ENCODE measurements at regions not wholly inside any gene's neighbourhood (a gene's known extent, or its start where the extent isn't known, plus 50 kb on each side); places are given as distances from the start of the nearest gene placed in this dataset.

DNA sequence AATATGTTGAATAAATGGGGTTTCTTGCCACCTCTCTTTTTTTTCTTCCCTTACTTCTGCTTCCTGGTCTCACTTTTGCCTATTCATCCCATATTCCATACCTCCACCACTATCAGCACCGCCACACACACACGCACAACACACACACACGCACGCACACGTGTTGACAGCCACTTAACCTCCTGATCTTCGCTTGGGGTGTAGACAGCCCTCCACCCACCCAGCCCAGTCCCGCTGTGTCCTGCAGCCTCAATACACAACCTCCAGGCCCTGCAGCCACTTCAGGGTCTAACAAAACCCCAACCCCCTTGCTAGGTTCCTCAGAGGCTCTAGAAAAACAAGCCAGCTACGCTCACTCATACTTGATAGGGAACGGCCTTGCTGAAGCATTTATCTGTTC lies 72.3 kb downstream of the LINC00237 start:
- DNase-seq, result no peak

DNA sequence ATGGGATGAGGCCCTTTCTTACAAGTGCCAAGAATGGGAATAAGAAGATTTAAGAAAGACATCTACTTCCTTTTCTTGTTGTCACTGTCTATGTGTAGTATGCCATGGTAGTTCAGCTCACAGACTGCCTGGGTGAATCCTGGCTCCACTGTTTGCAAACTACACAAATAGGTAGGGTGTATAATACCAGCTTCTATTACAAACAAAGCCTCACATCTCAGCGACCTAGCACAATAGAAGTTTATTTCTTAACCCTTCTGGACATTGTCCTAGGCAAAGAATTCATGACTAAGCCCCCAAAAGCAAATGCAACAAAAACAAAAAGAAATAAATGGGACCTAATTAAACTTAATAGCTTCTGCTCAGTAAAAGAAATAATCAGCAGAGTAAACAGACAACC lies 74.5 kb downstream of the LINC00237 start:
- no peak for DNase-seq

DNA sequence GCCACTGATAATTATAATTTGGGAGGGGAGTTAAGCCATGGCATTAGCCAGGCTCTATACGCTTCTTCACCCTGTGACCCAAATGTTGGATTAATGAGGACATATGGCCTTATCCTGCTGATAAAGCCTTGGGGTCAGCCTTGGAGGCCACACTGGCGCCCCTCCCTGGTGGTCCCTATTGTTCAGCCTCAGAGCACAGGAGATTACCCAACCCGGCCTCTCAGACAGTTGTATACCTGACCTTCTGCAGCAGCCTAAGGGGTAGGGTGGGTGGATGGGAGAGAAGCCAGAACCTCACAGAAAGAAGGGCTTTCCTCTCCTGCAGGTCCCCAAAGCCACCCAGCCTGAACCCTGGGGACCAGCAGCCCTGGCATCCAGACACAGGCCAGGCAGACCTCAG lies 76.8 kb downstream of the LINC00237 start:
- no peak for DNase-seq

DNA sequence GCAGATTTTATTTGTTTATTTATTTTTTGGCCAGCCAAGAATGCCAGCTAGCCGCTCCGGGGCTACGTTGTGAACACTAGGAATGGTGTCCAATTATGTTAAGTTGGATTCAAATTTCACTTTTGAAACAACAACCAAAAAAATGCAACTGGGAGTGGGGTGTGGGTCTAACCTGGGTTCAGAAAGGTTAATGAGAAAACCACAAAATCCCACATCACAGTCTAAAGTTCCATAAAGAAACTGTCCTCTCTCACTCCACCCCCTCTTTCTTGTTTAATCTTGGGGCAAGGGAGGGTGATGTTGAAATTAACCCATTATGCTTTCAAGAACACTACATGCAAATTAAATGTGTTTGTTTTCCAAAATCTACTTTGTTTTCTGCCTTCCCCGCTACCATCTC lies 77.2 kb downstream of the LINC00237 start:
- DNase-seq, result no peak

DNA sequence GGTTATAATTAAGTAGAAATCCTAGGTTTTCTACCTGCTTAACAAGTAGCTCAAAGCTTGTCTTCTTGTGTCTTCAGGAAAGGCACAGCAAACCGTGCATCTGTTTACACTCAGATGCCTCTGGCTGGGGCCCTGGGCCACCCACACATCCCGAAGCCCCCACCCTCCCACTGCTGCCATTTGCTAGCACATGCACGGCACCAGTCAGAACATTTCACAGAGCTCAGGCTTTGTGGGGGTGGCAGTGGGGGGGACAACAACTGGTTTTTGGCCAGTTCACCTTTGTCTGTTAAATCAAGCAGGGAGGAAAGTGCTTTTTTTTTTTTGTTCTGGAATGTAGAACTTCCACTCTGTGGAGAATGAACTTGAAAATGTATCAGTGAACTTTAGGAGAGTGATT lies 77.7 kb downstream of the LINC00237 start:
- DNase-seq, result no peak

DNA sequence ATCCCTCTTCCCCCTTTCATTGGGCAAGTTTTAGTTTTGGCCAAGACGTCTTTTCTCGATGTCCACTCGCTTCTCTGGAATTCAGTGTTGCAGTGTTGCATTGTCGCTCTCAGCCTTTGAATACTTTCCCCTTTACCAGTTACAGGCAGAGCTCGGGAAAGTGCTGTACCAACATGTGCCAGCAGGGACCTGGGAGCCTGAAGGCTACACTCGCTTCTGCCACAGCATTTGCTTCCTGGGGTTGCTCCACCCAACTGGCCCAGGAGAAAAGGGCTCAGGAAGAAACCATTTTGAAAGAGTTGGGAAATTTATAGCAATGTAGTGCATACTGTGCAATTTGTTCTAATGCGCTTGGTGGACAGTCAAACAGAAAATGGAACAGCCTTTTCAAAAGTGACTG lies 78.6 kb downstream of the LINC00237 start:
- DNase-seq, result no peak

DNA sequence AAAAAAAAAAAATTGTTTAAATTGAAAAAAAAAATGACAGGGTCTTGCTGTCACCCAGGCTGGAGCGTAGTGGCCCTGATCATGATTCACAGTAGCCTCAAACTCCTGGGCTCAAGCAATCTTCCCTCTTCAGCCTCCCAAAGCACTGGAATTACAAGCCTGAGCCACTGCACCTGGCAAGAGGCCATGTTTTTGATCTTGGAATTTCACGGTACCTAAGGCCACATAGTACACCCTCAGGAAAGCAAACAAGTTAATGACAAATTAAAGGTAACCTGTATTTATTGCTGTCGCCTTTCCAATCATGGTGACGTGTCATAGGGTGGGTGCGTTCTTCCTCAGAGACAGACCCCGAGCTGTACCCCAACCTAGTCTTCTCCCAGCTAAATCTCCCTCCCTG lies 79.2 kb downstream of the LINC00237 start:
- DNase-seq, result no peak

DNA sequence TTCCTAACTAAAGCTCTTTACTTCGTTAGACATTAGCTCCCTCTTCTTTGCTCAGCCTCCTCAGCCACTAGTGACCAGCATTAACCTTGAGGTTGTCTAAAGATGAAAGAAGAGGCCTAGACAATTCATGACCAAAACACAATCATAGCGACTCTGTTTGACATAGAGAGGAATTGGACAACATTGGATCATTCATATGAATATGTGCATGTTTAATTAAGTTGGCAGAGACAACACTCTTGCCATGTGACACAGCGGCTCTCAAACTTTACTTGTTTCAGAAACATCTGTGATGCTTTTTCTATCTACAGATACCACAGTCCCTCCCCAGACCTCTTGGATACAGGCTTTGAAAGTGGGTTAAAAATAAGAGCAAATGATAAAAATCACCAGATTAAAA lies 81.7 kb downstream of the LINC00237 start:
- no peak for DNase-seq

DNA sequence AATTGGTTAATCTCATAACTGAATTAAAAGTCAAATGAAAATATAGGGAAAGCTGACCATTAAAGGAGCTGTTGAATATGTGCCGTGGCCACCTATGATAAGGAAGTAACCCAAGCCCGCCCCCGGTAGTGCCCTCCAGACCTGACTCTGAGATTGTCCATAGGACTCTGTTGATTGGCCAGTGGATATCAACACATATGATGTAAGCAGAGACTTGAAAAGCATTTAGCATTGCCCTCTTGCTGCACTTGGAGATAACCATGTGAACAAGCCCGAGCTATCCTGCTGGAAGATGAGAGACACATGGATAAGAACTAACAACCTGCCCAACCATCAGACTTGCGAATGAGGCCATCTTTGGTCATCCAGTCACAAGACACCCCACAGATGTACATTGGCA lies 83.2 kb downstream of the LINC00237 start:
- no peak for DNase-seq

DNA sequence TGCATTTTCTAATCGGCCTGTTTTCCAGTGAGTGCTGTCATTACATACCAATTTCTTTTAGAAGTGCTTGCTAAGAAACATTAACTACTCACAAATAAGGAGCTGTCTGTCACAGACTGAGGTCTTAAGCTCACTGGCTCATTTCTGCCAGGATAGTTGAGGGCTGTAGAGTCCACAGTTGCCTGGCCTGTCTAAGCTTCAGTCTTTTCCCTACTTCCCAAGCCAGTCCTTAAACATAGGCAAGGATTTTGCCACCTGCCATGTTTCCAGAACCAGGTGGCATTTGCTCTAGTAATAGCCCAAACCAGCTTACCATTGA lies 84.7 kb downstream of the LINC00237 start:
- DNase-seq, result no peak

DNA sequence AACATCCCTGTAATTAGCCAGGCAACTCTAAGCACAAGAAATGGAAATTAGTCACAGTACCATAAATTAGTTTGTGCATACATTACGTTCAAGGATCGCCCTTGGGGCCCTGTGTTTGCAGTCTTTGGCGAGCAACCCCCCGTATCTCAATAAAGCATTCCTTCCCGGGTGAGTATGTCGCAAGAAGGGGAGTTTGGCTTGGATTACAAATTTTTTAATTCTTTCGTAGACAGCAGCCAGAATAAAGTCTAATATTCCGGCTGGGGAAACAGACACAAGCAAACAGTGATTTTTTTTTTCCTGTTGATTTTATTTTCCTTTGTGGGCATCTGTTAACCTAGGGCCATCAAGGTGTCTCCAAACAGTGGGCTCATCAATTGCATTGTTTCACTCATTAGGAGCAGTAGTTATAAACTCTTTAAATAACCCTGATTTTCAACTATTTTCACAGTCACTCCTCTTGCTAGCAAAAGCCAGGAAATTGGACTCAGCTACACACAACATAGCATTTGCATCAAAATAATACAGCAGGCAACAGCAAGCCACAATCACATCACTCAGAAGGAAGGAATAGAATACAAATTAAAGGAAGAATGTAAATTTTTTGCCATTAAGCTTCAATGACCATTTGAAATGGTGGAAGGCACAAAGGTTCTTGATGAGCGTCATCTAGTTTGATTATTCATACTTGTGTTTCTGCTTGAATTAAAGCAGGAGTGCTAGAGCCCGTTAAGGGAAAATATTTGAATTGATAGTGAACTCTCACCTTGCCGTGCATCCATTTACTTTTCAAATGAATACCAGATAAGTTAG lies 85.3 kb downstream of the LINC00237 start:
- DNase-seq, result no peak

DNA sequence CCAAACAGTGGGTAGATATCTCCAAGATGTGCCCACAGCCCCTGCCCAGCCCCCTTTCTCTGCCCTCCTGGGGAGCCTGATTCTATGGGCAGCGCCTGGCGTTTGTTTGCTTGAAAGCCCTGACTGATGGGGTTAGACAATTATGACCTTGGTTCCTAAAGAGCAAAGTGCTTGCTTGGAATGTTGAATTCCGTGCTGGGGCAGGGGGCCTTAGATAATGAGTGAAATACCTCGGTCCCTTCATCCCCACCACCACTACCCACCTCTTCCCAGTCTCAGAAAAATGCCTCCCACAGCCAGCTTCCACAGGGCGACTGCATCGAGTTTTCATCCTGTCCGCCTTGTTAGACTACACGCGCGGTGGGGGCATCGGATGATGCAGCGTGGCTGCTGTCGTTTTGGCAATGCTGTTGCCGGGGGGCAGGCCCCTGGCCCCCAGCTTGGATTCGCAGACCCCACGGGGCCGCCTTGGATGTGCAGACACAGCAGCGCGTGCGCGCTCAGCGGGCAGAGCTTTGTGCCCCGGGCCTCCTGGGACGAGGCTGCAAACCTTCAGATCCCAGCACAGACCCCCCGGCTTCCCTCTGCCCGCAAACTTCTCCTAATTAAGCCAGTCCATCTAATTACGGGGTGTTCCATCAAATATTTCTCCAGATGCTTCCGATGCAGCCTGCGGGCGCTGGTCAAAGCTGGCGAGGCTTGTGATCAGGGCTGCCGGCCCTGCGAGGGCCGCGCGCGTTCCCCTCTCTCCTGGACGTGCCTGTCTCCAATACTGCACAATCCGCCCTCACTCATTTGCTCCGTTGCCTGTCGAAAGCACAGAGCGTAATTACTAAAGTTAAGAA lies 86.1 kb downstream of the LINC00237 start:
- DNase-seq, result no peak

DNA sequence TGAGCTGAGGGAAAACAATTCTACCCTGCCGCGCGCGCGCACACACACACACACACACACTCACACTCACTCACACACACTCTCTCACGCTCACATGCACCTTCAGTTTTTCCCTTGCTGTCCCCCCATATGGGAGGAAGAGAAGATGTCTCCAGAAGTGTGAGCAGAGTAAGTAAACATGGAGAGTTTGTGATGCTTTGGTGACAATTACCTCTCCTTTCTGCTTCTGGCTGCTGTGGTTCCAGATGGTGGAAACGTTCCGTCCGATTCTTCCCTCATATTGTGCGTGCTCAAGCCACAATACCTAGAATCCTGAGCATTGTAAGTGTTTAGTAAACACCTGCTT lies 86.7 kb downstream of the LINC00237 start:
- no peak for DNase-seq

DNA sequence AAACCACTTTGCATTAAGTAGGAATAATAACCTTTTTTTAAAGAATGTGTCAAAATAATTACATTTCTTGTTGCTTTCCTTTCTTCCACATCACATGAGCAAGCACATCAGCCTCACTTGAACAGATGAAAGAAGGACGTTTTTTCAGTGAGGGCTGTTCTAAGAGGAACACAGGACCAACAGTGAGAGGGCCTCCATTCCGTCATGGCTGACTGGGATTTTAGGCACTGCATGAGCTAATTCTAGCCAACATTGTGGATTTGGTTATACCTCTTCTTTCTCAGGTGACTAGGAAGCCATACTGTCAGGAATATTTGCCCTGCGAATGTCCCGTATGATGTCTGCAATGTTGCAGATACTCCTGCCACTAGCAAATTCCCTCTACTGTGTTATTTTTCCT lies 87.6 kb downstream of the LINC00237 start:
- no peak for DNase-seq

DNA sequence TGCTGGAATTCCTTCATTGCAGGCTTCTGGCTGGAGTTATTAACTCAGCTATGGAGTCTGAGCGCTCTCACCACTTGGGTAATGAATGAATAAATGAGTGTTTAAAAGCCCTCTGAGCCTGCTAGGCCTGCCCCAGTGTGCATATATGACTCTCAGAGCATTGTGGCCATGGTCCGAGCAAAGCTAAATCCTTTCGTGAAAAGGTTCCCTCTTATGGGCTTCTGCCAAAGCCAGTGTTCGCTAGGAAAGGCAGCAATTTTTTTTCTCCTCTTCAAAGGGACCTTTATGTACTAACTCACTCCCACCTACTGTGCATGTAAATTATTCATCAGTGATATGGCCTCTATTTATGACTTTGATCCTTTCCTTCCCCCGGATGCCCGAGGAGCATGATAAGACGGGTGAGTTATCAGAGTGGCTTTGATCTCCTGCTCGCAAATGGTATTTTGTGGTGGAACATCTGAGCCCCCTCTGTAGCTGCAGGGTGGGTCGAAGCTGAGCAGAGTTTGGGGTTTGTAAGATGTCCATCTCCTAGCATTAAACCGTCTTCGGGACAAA lies 88.6 kb downstream of the LINC00237 start:
- DNase-seq, result no peak

DNA sequence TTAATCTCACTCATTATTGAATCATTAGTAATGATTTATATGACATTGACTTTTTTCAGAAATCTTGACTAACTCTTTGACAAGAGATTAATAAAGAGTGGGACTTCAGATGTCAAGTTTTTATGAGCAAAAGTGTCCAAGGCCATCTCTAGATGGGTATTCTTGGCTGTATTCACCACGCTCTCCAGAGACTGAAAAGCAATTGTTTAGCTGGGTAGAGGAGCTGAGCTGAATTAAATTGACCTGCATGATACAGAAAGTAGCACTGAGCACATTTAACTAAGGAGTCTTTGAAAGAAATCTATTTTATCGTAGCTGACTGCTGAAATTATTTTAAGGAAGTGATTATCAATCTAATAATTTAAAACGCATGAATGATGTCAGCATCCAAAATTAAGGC lies 89.4 kb downstream of the LINC00237 start:
- DNase-seq, result no peak

DNA sequence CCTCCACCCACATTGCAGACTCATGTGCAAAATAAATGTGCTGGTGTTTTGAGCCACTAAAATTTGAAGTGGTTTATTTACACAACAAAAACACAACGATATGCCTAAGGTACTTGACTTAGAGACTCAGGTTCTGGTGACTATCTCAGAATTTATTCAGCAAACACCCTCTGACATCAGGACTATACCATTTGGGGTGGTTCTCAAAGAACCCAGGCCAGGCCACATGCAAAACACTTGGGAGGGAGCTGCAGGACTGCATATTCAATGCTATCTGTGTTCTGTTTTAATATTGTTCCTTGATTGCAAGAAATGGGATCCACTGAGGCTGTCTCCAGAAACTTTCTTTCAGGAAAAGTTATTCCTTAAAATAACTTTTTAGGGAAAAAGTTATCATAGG lies 91.6 kb downstream of the LINC00237 start:
- DNase-seq, result no peak

DNA sequence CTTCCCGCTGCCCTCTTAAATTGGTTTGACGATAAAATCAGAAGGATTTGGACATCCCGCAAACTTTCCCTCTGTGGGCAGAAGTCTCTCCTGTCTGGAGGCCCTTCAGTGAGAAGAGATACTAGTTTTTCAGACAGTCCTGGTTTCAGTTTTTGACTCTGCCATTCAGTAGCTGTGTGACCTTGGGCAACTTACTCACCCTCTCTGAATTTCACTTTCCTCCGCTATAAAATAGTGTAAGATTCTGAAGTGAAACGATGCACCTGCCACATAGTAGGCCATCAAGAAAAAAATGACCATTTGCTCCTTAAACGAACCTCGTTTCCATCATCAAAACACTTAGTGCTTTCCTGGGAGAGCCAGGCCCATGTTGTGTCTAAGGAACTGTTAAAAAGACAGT lies 97.2 kb downstream of the LINC00237 start:
- DNase-seq, result no peak

DNA sequence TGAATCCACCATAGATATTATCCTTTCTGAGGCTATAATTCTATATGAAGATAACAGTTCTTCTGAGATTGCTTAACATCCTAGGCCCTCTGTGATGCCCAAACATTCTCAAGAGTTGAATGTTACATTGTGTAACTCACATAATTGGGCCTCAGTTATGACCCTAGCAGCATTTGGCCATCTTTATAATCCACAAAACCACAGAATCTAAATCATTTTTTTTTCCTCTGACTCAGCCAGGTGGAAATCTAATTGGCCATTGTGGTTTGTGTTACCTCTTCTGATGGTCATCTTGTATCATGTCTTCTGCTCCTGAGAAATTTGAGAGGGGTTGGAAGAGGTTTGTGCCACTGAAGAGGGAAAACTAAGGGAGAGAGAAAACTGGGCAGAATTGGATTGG lies 99.5 kb downstream of the LINC00237 start:
- DNase-seq, result no peak

DNA sequence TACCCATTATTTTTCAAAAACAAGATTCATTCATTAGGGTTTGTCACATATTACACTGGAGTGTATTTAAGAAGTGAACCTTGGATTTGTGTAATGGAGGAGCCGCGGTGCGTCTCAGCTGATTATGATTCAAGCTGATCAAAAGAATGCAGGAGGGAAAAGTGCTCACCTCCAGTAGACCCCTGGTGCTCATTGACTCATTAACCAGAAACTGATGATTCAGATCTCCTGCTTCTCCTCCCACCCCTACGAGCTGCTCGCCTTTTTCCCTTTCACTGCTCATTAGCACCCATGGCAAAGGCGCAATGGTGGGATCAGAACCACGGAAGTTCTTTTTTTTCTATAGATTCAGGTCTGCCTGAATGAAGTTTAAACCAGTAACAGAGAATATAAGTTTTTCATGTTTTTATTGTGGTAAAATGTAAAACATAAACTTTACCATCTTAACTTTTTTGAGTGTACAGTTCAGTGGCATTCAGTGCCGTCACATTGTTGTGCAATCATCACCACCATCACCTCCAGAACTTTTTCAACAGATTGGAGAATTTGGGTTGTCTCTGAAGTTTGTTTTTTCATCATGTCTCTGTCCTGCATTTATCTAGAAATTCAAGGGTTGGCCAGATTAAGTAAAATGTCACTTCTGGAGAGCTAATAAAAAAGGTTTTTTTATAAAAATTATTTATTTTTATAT lies 101.6 kb downstream of the LINC00237 start:
- DNase-seq, result no peak

DNA sequence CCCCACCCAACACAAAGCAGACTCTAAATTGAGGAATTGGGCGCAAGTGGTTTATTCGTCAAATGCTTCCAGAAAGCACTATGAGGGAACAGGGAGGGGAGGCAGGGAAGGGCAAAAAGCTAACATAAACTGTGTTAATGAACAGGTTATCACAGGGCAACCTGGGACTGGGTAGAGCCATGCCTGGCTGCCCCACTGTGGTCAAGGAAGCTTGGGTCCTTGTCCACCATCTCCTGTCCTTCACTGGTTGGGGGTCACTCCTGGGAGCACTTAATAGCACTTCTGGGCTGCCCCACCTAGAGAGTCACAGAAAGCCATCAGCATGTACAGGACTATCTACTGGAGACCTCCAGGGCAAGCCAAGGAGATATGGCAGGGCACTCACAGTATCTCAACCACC lies 102.3 kb downstream of the LINC00237 start:
- no peak for DNase-seq

DNA sequence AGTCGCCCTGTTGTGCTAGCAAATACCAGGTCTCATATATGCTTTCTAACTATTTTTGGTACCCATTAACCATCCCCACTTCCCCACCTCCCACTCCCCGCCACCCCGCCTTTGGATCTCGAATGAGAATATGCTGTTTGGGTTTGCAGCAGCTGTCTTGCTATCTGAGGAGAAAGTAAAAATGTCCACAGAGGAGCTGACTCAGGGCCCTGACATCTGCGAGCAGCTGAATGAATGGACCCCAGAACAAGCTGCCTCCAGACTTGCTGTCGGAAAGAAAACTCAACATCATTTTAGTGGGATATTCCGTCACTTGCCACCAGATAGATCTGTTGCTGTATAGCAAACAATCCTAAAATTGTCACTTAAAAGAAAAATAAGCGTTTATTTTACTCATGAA lies 103.7 kb downstream of the LINC00237 start:
- DNase-seq, result no peak

DNA sequence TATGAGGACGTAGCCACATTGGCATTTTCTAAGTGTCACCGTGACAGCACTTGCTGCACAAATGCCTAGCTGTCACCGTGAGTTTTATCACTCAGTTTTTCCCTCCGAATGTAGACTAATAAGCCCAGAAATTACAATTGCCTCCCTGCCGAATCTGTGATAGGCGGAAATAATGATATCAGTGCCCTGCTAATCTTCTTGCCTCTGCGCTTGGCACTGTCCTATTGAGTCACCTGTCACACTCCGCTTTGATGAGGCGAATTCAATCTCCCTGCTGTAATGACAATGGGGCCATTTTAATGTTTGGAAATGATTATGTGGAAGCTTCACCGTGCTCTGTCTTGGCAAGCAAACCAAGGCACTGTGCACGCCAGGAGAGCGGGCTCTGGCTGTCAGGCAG lies 112.8 kb downstream of the LINC00237 start:
- no peak for DNase-seq

Data from stimulated activated CD4-positive, alpha-beta T cell treated with anti-CD3 and anti-CD28 coated beads, Interleukin-12 subunit alpha, Interleukin-12 subunit beta, amount 100 ng/mL, for 4 hours (primary cell).